ENCODE measurements at regions not wholly inside any gene's neighbourhood (a gene's known extent, or its start where the extent isn't known, plus 50 kb on each side); places are given as distances from the start of the nearest gene placed in this dataset.

GRCh38 chrX:23548164-23548563, 119.1 kb upstream of the PRDX4 start:
- no peak for FAIRE-seq

- FAIRE-seq, result no peak
These were observed 115.0 kb upstream of the PRDX4 start for GRCh38 chrX:23552303-23552702.

- FAIRE-seq, result peak; percentile 88
These were observed 113.0 kb upstream of the PRDX4 start for GRCh38 chrX:23554304-23554703.

GRCh38 chrX:23557070-23557469, 110.2 kb upstream of the PRDX4 start:
- no peak for FAIRE-seq

- FAIRE-seq, result no peak
These were observed 107.3 kb upstream of the PRDX4 start for GRCh38 chrX:23559975-23560374.

GRCh38 chrX:23570674-23571343, 96.5 kb upstream of the PRDX4 start:
- no peak for FAIRE-seq

GRCh38 chrX:23575281-23575680, 92.0 kb upstream of the PRDX4 start:
- no peak for FAIRE-seq

- FAIRE-seq, result no peak
These were observed 89.2 kb upstream of the PRDX4 start for GRCh38 chrX:23578079-23578478.

- FAIRE-seq, result no peak
These were observed 77.8 kb upstream of the PRDX4 start for GRCh38 chrX:23589496-23589895.

- FAIRE-seq, result no peak
These were observed 74.6 kb upstream of the PRDX4 start for GRCh38 chrX:23592741-23593140.

GRCh38 chrX:23598575-23598974, 68.7 kb upstream of the PRDX4 start:
- no peak for FAIRE-seq

GRCh38 chrX:23603501-23603900, 63.8 kb upstream of the PRDX4 start:
- FAIRE-seq, result no peak

- FAIRE-seq, result no peak
These were observed 56.8 kb upstream of the PRDX4 start for GRCh38 chrX:23610495-23610894.

GRCh38 chrX:23612846-23613245, 54.4 kb upstream of the PRDX4 start:
- FAIRE-seq, result no peak

- peak; percentile 83 for FAIRE-seq
These were observed 50.9 kb upstream of the PRDX4 start for GRCh38 chrX:23616361-23616760.

All from TTC549 (cell line).